ENCODE measurements at regions not wholly inside any gene's neighbourhood (a gene's known extent, or its start where the extent isn't known, plus 50 kb on each side); places are given as distances from the start of the nearest gene placed in this dataset.

DNA sequence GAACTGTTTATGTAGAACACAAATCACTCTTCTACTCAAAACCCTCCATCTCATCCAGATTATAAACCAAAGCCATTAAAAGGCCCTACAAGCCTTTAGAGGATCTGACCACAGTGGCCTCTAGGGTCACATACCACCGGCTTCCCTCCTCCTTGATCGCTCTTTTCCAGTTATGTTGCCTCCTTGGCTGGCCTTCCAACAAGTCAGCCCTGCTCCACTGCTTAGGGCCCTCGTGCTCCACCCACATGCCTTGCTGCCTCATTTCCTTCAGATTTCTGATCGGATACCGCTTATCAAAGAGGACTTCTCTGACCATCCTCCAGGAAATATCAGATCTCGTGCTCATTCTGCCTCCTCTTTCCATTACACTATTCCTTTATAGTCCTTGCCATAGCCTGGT is 139.4 kb upstream of the RAI14 start:
- peaks cover 7% of the 10 kb centered on the region for H3K4me1 Mint-ChIP-seq
- no peak overlapping the region for H3K4me3 Mint-ChIP-seq
- H3K36me3 Mint-ChIP-seq (ENCODE audit: low read depth) = no peaks in the 10 kb centered on the region
- no peak overlapping the region for H3K27ac Mint-ChIP-seq (ENCODE audit: unreplicated experiment)
- TF ChIP-seq, protein P1, sequence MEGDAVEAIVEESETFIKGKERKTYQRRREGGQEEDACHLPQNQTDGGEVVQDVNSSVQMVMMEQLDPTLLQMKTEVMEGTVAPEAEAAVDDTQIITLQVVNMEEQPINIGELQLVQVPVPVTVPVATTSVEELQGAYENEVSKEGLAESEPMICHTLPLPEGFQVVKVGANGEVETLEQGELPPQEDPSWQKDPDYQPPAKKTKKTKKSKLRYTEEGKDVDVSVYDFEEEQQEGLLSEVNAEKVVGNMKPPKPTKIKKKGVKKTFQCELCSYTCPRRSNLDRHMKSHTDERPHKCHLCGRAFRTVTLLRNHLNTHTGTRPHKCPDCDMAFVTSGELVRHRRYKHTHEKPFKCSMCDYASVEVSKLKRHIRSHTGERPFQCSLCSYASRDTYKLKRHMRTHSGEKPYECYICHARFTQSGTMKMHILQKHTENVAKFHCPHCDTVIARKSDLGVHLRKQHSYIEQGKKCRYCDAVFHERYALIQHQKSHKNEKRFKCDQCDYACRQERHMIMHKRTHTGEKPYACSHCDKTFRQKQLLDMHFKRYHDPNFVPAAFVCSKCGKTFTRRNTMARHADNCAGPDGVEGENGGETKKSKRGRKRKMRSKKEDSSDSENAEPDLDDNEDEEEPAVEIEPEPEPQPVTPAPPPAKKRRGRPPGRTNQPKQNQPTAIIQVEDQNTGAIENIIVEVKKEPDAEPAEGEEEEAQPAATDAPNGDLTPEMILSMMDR (conservative IDR thresholded peaks at IDR 0.05) = no peak
- no peak for DNase-seq (ENCODE audit: low read depth, low spot score)
- no peaks in the 10 kb centered on the region for H3K27me3 Mint-ChIP-seq (ENCODE audit: low read depth)
- H3K9me3 Mint-ChIP-seq = no peaks in the 10 kb centered on the region

DNA sequence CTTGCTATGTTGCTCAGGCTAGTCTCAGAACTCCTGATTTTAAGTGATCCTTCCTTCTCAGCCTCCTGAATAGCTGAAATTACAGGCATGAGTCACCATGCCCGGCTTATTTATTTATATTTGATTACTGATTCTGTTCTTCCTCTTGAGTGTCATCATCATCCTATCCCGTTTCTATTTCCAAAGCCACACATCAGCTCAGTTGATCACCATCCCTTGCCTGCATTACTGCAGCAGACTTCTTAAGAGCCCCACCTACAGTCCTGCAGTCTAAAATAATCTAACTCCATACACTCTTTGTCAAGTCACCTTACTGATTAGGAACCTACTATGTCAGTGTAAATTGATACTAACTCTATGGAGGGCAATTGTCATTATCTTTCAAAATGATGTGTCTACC is 138.9 kb upstream of the RAI14 start:
- Mint-ChIP-seq H3K9me3 (no peaks in the 10 kb centered on the region), H3K4me3 (no peak overlapping the region), H3K4me1 (peaks cover 1% of the 10 kb centered on the region), H3K36me3 (ENCODE audit: low read depth) (no peaks in the 10 kb centered on the region), H3K27ac (ENCODE audit: unreplicated experiment) (no peak overlapping the region), H3K27me3 (ENCODE audit: low read depth) (no peaks in the 10 kb centered on the region)
- no peak for DNase-seq (ENCODE audit: low read depth, low spot score)
- TF ChIP-seq, protein P1 (conservative IDR thresholded peaks at IDR 0.05) = no peak

DNA sequence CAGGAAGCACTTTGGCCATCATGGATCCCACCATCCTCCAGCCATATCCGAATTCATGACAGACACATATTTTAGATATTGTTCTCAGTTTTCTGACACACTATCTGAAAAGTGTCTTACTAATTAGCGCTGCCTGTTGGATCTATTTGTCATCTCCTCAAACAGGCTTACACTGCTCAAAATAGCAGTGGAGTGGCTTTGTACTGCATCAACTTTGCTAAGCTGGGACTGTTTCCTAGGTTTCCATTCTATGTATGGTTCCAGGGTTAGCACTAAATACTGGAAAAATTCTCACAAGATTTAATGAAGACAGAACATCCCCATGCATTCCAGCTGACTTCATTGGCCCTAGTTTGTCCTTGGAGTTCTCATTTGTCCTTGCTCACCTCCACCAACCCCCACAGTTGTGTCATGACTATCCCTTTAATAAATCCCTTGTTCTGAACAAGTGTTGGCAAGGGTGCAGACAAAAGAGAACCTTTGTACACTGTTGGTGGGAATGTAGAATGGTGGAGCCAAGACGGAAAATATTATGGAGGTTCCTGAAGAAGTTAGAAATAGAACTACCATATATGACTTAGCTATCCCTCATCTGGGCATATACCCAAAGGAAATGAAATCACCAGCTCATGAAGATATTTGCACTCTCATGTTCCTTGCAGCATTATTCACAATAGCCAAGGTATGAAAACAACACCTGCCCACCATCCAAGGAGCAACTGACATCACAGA is 136.5 kb upstream of the RAI14 start:
- Mint-ChIP-seq H3K27me3 (ENCODE audit: low read depth) (no peaks in the 10 kb centered on the region), H3K4me3 (no peak overlapping the region), H3K4me1 (peaks cover 5% of the 10 kb centered on the region), H3K36me3 (ENCODE audit: low read depth) (no peaks in the 10 kb centered on the region), H3K9me3 (no peaks in the 10 kb centered on the region), H3K27ac (ENCODE audit: unreplicated experiment) (no peak overlapping the region)
- TF ChIP-seq, protein P1 (conservative IDR thresholded peaks at IDR 0.05) = no peak
- no peak for DNase-seq (ENCODE audit: low read depth, low spot score)

DNA sequence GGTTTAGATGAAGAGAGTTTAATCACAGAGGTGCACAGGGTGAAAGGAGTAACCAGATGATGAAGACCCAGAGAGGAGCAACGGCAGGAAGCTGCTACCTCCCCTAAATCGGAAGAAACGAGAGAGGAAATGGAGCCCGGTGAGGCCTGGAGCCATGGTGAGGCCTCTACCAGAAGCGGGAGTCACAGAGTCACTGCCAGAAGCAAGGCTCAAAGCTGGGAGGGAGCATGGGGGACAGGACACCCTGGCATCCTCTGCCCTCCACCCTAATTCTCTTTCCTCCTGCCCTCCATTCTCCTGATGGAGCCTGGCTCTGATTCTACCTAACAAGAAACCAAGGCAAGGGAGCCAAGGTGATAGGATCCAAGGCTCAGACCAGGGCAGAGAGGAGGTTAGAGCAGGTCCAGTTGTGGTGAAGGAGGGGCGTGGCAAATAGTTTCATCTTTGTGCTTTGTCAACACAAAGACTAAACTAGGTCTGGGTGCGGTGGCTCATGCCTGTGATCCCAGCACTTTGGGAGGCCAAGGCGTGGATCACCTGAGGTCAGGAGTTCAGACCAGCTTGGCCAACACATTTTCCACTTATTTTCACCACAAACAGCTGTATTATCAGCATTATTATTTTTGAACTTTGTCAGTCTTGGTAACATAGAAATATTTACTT is 134.4 kb upstream of the RAI14 start:
- Mint-ChIP-seq H3K27ac (ENCODE audit: unreplicated experiment) (peak overlapping the region; percentile 69), H3K4me3 (no peak overlapping the region), H3K27me3 (ENCODE audit: low read depth) (no peaks in the 10 kb centered on the region), H3K9me3 (no peaks in the 10 kb centered on the region), H3K4me1 (peaks cover 5% of the 10 kb centered on the region), H3K36me3 (ENCODE audit: low read depth) (no peaks in the 10 kb centered on the region)
- DNase-seq (ENCODE audit: low read depth, low spot score) = no peak
- TF ChIP-seq, protein P1 (conservative IDR thresholded peaks at IDR 0.05) = no peak

DNA sequence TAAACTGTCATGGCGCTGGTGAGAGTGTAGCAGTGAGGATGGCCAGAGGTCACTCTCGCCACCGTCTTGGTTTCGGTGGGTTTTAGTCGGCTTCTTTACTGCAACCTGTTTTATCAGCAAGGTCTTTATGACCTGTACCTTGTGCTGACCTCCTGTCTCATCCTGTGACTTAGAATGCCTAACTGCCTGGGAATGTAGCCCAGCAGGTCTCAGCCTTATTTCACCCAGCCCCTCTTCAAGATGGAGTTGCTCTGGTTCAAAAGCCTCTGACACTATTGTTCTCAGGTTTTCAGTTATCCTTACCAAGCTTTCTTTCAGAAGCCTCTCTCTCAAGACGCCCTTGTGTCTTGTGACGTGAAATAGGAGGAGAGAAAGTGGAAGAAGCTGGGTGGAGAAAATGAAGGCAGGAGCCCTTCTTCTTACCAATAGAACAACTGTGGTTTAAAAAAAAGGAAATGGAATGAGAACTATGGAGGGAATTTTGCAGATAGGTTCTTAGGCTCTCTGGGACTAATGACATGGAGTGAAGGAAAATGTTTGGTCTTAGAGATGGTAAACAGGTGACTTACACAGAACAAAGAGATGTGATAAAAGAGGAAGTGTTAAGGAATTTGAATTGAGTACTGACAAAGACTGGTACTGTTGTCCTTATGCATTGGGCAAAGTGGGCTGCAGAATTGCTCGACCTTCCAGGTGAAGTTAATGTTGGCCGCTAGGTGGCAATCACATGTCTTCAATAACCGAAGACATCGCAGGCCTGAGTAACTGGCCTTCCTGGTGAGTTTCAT is 133.3 kb upstream of the RAI14 start:
- Mint-ChIP-seq H3K27ac (ENCODE audit: unreplicated experiment) (no peak overlapping the region), H3K4me3 (no peak overlapping the region), H3K27me3 (ENCODE audit: low read depth) (no peaks in the 10 kb centered on the region)

More for the DNA sequence above, 133.3 kb upstream of the RAI14 start:
- H3K9me3 Mint-ChIP-seq = no peaks in the 10 kb centered on the region
- TF ChIP-seq, protein P1 (conservative IDR thresholded peaks at IDR 0.05) = peak; percentile 89
- peak; percentile 62 for DNase-seq (ENCODE audit: low read depth, low spot score)
- no peaks in the 10 kb centered on the region for H3K36me3 Mint-ChIP-seq (ENCODE audit: low read depth)
- H3K4me1 Mint-ChIP-seq = peaks cover 5% of the 10 kb centered on the region

All from neural crest cell (in vitro differentiated cells).